ENCODE measurements at regions not wholly inside any gene's neighbourhood (a gene's known extent, or its start where the extent isn't known, plus 50 kb on each side); places are given as distances from the start of the nearest gene placed in this dataset.
"Not testable (repeated sequence)": the region's sequence is repeated elsewhere in the genome, so short reads cannot be mapped to it uniquely, and the experiment has no call there.

- no peak for DNase-seq
These were observed 747.7 kb downstream of the PCDH17 start for GRCh38 chr13:58379221-58379620.

- DNase-seq = not testable (repeated sequence)
These were observed 753.8 kb downstream of the PCDH17 start for GRCh38 chr13:58385336-58385735.

- no peak for DNase-seq
These were observed 766.2 kb downstream of the PCDH17 start for GRCh38 chr13:58397596-58398387.

DNA sequence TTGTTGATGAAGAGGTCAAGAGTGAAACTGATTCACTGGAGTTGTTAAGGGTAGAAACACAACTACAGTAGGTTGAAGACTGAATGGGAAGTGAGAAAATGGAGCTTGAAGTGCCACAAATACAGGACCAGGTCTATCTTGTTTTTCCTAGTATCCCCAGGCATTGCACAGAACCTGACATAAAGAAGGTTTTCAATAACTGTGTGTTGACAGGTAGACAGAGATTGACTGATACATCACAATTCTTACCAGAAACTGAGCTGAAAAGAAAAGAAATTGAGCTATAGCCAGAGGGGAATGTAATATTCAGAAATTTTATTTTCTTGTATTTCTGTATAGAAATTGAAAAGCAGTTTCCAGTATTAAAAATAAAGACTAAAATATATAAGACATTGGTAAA, 767.7 kb downstream of the PCDH17 start:
- DNase-seq = no peak

- DNase-seq = no peak
These were observed 775.0 kb downstream of the PCDH17 start for GRCh38 chr13:58406545-58406944.

DNA sequence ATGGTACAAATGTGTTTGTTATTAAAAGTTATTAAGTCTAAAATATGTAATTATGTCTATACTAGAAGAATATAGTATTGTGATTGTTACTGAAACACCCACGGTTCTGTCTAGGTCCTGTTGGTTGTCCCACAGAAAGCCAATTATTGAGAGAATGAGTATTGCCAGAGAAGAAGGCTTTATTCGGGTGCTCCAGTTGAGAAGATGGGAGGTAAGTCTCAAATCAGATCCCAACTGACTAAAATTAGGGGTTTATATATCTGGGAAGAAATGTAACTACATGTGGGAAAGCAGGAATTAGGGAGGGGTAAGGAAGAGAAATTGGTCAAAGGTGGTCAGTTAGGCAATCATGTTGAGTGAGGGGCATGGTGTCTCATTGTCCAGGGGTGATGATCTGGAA, 798.4 kb downstream of the PCDH17 start:
- DNase-seq = no peak

- no peak for DNase-seq
These were observed 803.4 kb downstream of the PCDH17 start for GRCh38 chr13:58434943-58435342.

DNA sequence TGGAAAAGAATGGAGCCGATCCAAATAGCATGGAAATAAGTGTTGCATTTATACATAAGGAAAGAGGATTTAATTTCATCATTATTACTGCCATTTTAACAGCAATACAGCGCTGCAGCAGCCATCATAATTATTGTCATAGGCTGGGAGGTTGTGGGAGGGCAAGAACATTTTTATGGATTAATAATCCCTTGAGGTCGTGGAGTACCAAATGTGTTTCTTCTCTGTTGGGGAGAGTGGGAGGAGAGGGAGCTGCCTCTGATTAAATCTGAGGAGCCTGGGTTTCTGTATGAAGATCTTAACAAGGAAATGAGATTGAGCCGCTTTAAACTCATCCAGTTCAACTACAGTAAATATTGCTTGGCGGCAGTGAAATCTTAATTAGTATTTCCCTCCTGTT, 805.9 kb downstream of the PCDH17 start:
- DNase-seq = no peak

DNA sequence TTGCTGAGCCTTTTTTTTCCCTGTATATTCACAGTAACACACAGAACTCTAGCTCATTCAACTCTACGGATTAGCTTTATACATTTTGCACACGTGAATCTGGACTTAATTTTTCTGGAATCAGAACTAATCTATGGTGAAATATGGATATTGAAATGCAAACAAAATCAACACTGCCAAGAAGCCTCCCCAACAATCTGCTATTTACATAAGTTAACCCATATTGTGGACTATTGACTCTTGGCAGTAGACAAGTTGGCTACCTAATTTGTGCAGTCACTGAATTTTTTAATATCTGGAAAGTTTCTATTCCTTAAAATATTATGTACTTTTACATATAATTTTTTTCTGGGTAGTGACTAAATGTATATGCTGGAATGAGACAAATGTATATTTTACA, 815.4 kb downstream of the PCDH17 start:
- DNase-seq = no peak

- no peak for DNase-seq
These were observed 820.6 kb downstream of the PCDH17 start for GRCh38 chr13:58452123-58452623.

DNA sequence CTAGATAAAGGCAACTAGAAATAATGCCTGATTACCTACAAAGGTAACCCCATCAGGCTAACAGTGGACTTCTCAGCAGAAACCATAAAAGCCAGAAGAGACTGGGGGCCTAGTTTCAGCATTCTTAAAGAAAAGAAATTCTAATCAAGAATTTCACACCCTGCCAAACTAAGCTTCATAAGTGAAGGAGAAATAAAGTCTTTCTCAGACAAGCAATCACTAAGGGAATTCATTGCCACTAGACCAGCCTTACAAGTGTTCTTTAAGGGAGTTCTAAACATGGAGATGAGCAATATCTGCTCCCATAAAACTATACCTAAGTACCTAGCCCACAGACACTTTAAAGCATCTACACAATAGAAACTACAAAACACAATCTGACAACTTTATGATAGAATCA, 823.5 kb downstream of the PCDH17 start:
- DNase-seq = no peak

DNA sequence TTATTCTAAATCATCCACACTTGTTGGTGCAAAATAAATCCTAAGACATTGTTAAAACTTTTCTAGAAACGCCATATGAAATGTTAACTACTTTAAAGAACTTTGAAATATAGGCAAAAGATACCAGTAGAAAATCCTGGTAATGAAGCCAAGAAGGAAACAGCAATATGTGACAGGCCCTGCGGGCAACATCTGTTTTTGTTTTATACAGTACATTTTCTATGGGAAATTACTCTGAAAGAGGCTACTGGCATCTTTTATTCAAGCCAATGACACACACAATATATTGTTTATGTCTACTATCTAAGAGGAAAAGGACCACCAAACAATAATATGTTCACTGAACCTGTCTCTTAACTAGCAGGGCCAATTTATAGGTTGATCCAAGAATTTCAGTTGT, 829.7 kb downstream of the PCDH17 start:
- no peak for DNase-seq

GRCh38 chr13:58463841-58464240, 832.3 kb downstream of the PCDH17 start:
- DNase-seq = no peak

GRCh38 chr13:58467176-58467575, 835.6 kb downstream of the PCDH17 start:
- DNase-seq = no peak

DNA sequence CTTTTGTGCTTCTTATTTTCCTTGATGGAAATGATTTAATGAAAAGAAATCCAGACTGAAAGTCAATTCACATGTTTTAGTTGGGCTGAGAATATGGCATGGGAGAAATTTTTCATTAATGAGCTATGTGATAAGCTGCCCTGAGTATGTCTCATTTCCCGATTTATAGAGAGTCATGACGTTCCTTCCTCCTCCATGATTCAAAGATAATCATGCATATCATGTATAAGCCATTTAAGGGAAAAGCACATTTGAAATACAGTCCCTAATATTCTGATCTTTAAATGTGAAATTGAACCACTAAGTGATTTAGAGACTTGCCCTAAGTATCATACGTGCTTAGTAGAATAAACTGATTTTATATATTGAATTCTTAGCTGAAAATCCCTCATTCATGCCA, 840.9 kb downstream of the PCDH17 start:
- DNase-seq = no peak

GRCh38 chr13:58474581-58474980, 843.0 kb downstream of the PCDH17 start:
- DNase-seq = no peak

DNA sequence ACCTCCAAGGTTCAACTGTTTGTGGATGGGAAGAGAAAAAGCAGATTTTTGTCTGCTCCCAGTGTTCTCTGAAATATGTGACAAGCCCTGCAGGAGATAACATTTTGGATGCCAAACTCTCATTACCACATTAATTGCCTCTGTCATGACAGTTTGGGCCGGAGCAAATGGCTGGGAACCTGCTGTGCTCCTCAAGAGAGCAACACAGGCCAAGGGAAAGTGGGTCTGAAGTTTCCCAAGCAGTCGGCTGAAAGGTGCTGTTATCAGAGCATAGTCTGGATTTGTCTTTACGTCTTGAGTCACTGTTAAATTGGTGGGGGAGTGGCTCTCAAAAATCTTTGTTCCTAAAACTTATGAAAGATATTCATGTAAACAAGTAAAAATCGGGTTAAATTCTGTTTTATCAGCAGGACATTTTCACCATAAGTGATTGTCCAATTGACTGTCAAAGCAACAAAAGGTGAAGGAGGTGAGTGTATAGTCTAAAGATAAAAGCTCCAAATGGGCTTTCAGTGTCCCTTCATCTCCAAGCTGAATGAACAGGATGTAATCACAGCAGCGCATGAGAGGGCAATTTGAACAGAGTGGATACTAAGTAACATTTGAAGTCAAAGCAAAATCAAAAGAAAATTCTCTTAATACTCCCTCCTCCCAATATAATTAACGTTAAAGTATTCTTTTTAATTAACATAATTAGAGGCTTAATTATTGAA, 844.8 kb downstream of the PCDH17 start:
- DNase-seq = no peak

DNA sequence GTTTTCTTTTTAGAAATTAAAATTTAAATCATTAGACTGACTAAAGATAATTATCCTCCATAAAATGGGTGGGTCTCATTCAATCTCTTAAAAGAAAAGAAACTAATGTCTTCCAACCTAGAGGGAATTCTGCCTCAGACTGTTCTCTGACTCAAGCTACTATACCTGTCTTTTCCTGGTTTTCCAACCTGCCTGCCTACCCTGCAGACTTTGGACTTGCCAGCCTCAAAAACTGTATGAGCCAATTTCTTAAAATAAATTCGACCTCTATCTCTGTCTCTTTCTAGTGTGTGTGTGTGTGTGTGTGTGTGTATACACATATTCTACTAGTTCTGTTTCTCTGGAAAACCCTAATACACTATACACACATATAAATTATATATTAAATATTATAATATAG, 847.3 kb downstream of the PCDH17 start:
- DNase-seq = no peak

DNA sequence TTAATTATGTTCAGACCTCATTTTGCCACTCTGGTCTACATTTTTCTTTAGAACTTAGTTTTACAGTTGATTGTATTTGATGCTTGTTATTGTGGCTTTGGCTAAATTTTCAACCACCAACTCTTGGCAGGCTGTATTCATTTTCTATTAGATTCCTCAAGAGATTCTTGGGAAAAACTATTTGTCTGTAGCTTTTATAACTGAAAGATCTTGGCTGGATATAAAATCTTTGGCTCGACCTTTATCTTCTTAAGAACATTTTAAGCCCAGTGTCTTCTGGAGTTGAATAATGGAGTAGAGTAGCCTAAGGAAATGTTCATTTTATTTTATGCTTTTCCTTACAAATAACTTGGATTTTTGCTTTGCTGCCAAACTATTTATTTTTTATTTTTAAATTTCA, 848.5 kb downstream of the PCDH17 start:
- no peak for DNase-seq

DNA sequence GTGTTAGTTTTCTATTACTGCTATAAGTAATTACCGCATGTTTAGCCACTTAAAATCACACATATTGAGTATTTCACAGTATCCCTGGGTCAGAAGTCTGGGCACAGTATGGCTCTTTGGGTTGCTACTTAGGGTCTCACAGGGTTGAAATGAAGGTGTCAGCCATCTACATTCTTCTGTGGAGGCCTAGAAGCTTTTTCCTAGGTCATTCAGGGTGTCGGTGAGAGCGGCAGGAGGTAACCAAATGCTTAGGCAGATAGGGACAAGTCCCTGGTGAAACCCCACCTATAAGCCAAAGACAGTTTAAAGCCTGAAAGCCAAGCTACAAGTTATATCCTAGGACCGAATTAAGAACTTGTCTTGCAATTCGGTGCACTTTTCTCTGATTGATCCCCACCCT, 856.7 kb downstream of the PCDH17 start:
- no peak for DNase-seq

- no peak for DNase-seq
These were observed 864.1 kb downstream of the PCDH17 start for GRCh38 chr13:58495668-58496067.

GRCh38 chr13:58500938-58501337, 869.4 kb downstream of the PCDH17 start:
- DNase-seq = no peak

DNA sequence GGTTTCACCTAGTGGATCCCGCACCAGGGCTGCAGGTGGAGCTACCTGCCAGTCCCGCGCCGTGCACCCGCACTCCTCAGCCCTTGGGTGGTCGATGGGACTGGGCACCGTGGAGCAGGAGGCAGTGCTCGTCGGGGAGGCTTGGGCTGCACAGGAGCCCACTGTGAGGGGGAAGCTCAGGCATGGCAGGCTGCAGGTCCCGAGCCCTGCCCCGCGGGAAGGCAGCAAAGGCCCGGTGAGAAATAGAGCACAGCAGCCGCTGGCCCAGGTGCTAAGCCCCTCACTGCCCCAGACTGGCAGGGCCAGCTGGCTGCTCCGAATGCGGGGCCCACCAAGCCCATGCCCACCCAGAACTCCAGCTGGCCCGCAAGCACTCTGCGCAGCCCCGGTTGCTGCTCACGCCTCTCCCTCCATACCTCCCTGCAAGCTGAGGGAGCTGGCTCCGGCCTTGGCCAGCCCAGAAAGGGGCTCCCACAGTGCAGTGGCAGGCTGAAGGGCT, 872.7 kb downstream of the PCDH17 start:
- not testable (repeated sequence) for DNase-seq

DNA sequence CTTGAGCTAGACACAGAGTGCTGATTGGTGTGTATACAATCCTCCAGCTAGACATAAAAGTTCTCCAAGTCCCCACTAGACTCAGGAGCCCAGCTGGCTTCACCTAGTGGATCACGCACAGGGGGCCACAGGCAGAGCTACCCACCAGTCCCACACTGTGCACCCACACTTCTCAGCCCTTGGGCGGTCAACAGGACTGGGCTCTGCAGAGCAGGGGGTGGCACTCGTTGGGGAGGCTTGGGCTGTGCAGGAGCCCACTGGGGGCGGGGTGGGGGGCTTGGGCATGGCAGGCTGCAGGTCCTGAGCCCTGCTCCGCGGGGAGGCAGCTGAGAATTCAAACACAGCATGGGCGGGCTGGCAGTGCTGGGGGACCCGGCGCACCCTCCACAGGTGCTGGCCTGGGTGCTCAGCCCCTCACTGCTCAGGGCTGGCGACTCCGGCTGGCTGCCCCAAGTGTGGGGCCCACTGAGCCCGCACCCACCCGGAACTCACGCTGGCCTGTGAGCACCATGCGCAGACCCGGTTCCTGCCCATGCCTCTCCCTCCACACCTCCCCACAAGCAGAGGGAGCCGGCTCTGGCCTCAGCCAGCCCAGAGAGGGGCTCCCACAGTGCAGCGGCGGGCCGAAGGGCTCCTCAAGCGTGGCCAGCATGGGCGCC, 873.8 kb downstream of the PCDH17 start:
- DNase-seq = not testable (repeated sequence)

Data from right hindlimb (tissue), 1 donor.